GM19452 (cell line): ENCODE measurements at regions not wholly inside any gene's neighbourhood (a gene's known extent, or its start where the extent isn't known, plus 50 kb on each side); places are given as distances from the start of the nearest gene placed in this dataset.
"Not testable (repeated sequence)": the region's sequence is repeated elsewhere in the genome, so short reads cannot be mapped to it uniquely, and the experiment has no call there.

ENCODE experiments used
- ATAC-seq: cut with Tn5 transposase; IDR thresholded peaks from one replicate; pipeline ENCODE4 v1.9.1; 2021; ENCODE audit not compliant: unreplicated experiment

DNA sequence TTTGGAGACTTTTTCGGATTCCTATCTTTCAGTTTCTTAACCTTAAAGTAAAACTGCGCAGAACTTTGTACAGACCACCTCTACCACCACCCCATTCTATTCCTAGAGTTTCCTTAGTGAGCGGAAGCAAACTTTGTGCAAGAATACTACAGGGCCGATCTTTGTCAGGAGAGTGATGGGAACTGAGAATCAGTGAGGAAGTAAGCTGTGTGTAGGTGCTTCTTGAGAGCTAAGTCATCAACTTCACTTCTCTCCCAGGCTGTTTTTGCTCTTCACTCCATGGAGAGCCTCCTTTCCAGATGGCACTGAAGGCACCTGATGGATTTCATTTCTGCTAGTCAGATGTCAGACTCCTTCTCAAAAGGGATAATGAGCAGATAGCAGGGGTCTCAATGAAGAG, 127.3 kb downstream of the SPATA31D1 start:
- no peak for ATAC-seq

DNA sequence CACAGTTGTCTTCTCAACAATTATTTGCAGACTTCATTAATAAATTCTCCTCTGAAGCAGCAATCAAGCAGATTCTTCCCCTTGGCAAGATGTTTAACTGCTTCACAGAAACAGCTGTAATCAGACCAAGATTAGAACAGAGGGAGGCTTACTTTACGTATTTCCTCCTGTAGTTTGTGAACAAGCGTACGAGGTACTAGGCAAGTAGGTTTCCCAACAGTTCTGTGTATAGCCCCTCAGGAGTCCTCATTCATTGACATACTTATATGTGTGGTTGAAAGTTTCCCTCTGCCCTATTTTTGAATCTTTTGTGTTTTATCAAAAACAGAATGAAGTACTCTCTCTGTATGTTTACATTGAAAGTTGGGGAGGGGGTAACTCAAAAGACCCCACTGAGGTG, 128.0 kb downstream of the SPATA31D1 start:
- ATAC-seq = no peak

DNA sequence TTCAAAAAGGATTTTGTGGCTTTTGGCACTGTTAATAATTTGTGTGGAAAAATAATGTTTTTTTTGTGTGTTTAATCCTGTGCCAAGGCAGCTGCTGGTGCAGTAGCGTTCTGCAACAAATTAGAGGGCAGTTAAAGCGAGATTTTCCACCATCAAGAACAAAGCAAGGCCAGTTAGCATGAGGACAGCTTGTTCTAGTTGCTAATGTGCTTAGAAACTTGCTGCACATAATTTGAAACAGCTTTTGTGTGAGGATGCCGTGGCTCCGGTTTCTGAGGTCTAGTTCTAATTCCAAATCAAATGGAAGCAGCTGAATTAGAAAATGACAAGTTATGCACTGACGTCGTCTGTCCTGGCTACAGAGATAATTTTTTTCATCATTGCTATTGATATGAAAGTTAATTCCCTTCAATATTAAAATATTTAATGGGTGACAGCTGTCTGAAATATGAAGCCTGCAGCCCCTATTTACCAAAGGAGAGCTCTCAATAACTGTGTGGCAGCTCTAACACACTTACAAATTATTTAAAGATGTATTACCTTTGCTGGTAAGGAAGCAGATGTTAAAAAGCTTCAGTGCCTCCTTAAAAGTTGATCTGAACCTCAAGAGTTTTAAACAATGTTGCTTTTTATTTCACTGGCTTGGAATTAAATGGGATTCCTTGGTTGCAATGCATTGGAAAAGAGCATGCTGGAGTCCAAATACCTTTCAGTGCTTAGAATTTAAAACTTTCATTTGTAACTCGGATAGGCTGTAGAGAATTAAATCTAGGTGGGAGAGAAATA, 128.6 kb downstream of the SPATA31D1 start:
- ATAC-seq = no peak

DNA sequence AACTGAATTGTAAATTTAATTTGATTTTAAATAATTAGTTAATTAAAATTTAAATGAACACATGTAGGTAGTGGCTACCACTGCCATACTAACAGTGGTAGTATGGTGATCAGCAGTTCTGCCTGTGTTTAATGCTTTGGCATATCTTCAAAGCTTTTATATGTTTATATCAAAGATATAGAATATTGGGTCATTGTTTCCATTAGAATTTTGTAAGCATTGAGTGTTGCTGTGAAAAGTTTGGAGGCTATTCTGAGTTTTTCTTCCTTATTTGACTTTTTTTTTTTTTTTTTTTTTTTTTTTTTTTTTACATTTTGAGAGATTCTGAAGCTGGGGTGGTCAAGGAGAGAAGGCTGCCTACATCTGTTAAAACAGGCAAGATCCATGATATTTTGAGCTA, 134.2 kb downstream of the SPATA31D1 start:
- ATAC-seq = no peak

DNA sequence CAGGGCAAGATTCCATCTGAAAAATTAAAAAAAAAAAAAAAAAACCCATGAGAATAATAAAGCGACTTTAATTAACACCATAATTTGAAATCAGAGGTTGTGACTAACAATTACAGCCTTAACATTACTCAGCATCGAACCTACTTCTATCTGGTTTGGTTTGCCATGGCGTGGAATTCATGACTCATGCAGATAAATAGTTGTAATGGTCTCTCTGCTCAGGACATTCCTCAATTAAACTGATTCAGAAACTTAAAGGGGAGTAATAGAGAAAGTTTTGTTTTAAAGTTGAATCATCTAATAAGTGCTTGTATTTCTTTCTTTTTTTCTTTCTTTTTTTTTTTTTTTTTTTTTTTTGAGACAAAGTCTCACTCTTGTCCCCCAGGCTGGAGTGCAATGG, 135.5 kb downstream of the SPATA31D1 start:
- no peak for ATAC-seq

DNA sequence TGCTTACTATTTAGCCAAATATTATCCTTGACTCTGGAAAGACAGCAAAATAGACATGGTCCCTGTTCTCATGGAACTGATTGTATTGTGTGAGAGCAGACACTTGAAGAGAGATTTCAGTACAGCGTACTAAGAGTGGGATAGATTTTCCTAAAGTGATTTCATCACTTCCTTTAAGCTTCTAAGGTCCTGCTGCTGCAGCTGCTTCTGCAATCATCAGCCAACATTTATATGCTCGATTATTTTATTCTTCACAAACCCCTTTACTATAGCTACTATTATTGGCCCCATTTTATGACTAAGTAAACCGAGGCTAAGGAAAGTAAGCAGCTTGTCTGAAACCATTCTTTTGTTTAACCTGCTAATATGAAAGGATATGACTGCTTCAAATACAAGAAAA, 137.7 kb downstream of the SPATA31D1 start:
- ATAC-seq = no peak

DNA sequence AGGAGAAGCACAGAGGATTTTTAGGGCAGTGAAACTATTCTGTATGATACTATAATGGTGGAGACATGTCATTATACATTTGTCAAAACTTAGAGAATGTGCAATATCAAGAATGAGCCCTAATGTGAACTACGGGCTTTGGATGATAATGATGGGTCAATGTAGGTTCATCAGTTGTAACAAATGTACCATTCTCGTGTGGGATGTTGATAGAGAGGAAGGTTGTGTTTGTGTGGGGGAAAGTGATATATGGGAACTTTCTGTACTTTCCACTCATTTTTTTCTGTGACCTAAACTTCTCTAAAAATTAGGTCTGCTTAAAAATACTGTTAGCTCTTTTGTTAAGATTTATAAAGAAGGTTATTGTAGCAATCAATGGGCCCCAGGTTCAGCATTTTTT, 138.9 kb downstream of the SPATA31D1 start:
- ATAC-seq = no peak

DNA sequence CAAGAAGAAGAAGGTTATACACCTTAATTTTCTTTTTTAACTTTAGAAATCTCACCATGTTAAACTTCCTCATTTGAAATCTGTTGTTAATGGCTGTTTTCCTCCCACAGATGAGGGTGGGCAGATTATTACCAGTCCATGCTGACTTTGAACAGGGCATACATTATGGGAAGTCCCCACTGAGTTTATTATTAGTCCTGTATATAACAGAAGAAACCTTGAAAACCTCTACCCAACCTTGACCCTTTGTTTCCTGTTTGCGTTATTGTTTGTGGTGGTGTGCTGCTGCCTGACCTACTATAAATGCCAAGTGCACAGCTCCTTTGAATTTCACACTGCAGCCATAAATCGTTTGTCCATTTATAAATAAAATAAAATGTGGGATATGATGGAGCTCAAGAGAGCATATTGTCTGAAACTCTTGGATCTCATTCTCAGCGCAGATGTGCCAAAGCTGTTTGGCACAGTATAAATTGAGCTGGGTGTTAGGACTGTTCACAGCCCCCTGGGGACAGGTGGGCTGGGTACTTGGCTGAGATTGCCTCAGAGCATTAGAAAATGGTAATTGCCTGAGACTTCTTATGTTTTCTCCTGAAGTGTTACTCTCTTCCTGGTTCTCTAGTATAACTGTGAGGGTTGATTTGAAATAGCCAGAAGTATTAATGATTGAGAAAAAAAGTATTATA, 139.6 kb downstream of the SPATA31D1 start:
- peak; percentile 83 for ATAC-seq

DNA sequence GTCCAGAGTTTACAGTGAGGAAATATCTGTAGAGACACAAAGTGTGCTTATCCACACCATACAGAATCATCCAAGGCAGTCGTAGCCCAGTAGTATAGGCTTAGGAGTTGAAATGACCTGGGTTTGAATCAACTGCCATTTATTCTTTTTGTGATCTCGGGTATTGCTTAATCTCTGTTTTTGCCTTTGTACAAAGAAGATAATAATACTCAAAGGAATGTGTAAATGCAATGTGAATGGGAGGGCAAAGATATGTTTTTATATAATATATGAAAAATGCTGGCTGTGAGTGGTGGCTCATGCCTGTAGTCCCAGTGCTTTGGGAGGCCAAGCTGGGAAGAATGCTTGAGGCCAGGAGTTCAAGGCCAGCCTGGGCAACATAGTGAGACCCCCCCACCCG, 141.1 kb downstream of the SPATA31D1 start:
- ATAC-seq = no peak

DNA sequence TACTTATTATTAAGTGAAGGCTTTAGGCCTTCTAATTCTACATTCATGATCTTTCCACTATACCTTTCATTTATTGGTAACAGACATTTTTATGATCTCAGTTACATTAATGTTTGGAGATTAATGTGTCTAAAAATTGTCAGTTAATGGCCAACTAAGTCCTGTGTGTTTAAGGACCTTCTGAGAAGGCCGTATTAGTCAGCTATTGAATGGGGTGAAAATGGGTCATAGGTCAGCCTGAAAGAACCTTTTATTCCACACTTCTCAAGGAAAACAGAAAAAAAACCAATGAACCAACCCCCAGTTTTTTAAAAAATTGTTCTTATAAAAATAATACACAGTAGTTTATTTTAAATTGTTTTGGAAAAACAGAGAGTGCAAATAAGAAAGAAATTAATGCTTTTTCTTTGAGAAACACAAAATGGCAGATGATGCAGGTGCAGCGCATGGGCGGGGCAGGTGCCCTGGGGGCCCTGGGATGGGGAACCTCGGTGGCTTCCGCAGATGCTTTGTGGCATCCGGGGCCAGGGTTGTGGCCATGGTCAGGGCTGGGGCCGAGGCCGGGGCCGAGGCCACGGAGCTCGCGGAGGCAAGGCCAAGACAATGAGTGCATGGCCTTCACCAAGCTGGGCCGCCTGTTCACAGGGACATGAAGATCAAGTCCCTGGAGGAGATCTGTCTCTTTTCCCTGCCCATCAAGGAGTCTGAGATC, 141.9 kb downstream of the SPATA31D1 start:
- ATAC-seq = no peak

DNA sequence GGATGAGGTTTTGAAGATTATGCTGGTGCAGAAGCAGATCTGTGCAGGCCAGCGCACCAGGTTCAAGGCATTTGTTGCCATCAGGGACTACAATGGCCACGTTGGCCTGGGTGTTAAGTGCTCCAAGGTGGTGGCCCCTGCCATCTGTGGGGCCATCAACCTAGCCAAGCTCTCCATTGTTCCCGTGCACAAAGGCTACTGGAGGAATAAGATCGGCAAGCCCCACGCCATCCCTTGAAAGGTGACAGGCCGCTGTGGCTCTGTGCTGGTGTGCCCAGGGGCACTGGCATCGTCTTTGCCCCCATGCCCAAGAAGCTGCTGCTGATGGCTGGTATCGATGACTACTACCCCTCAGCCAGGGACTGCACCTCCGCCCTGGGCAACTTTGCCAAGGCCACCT, 142.5 kb downstream of the SPATA31D1 start:
- ATAC-seq = no peak

DNA sequence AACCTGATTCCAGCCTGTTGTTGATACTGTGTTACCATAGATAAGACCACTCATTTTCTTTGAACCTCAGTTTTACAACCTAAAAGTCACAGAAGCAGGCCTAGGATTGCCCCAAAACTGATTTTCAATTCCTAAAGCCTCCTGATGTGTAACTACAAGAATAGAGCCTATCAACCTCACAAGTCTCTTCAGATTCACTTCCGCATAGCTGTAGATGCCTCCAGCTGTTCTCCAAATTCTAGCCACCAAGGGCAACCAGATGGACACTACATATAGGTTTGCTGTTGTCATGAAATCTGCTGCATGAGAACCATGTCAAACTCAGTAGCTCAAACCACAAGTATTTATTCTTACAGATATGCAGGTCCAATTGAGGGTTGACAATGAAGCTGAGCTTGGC, 143.5 kb downstream of the SPATA31D1 start:
- no peak for ATAC-seq

DNA sequence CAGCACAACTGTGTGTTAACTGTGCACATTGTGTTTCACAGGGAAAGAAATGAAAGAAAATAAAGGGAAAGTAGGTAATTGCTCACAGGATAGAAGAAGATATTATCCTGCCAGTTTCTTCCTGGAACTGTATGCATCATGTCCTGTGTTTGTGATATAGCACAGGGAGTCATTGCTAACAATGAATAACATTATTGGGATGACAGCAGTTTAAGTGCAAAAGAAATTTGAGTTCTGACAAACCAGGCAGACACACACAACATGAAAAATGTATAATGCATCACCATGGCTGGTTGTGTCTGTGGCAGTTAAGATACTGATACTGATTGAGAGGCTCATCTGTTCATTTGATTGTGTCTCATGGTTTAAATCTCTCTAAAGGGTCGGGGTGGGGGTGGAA, 145.4 kb downstream of the SPATA31D1 start:
- ATAC-seq = no peak

DNA sequence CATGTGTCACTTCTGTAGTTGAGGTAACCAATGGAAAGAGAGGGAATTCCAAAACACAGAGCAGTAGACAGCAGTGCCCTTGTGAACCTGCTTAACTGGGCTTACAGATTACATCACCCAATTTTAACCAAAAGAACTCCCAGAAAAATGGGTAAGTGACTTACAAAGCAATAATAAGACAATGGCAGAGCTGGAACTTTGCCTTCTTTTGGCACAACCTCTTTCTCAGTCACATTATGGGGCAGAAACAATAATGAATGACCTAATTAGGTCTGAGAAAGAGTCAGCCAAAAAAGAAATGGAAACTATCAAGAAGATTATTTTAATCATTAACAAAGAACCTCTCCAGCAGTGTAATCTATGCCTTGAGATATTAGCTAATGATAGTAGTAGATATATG, 146.5 kb downstream of the SPATA31D1 start:
- no peak for ATAC-seq

DNA sequence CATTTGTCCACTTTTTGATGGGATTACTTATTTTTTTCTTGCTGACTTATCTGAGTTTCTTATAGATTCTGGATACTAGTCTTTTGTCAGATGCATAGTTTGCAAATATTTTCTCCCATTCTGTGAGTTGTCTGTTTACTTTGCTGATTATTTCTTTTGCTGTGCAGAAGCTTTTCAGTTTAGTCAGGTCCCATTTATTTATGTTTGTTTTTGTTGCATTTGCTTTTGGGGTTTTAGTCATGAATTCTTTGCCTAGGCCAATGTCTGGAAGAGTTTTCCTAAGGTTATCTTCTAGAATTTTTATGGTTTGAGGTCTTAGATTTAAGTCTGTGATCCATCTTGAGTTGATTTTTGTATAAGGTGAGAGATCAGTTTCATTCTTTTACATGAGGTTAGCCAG, 149.5 kb downstream of the SPATA31D1 start:
- not testable (repeated sequence) for ATAC-seq

DNA sequence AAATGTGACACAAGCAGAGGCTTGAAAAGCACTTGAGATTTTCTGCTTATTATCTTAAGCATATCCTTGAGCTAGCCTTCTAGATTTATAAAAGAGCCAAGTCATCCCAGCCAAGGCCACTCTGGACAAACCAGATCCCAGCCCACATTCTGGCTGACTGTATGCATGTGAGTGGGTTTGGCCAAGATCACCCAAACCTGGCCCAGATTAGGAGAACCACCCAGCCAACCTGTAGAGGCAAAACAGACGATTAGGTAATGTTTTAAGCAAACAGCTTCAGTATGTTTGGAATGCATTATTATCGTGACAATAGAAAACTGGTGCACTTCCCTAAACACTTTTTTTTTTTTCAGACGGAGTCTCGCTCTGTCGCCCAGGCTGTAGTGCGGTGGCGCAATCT, 151.9 kb downstream of the SPATA31D1 start:
- no peak for ATAC-seq

DNA sequence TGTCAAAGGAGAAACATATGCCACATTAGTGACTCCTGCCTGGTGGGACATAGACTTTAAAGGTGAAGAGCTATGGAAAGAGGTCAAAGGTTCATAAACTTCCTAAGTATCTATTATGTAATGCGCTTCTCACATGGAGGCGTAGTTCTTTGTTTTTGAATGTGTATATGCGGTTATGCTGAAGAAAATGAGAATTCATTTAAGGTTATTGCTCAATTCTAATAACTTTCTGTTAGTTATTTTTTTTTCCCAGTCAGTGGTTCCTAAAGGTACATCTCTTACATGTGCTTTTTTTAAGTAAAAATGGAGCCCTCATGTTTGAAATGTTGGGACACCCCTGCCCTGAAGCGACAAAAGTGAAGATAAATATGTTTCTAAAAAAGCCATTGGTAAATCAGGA, 156.2 kb downstream of the SPATA31D1 start:
- no peak for ATAC-seq

DNA sequence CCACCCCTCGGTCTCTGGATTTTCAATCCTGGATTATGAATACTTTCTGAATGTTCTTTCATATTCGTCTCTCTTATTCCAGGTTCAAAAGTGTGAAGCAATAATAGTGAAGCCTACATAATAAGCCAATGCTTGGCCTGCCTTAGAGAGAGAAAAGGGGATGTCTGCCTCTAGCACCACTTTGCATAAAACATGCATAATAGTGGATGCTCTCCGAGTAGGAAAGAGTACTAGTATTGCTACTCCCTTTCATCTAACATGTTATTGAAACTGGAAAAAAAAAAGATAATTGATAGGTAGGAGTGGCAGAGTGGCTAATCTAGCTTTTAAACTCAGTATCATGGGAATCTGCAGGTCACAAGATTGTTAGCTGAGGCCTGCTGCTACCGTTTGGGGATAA, 158.1 kb downstream of the SPATA31D1 start:
- no peak for ATAC-seq

DNA sequence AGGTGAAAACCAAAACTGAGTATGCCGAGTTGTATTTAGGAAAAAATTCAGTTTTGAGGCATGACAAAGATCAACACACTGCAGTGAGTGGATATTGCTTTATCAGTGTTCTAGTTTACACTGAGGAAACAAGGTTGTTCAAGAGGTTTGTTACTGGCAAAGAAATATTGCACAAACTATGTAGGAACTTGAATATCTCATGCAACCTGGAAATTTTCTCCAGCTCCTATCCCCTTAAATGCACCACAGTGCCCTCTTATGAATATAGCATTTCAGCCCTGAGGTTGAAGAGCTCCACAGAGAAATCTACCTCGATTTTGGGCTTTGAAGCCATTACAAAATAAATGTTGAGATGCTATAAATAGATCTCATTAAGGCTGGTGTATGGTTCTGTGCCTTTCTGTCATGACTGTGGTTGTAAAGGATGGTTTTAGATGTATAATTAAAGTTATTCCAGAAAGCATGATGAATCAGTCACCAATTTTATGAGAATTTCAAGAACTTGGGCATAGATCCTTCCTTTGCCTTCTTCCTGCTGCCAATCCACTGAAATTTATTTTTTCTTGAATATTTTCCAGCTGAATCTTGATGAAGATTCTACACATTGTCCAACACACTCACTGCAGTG, 159.3 kb downstream of the SPATA31D1 start:
- no peak for ATAC-seq

DNA sequence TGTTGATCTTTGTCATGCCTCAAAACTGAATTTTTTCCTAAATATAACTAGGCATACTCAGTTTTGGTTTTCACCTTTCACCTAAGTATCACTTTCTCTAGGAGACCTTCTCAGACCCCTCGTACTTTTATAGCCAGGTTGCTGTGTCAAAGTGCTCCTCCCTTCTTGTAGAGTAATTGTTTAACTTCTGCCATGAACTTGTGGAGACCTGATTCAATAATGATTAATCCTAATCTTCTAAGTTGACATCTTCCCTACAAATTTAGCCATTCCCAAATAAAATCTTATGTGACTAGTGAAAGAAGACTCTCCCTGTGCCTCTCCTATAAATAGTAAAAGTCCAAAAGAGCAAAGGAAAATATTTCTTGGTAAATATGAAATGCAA, 159.8 kb downstream of the SPATA31D1 start:
- ATAC-seq = no peak

DNA sequence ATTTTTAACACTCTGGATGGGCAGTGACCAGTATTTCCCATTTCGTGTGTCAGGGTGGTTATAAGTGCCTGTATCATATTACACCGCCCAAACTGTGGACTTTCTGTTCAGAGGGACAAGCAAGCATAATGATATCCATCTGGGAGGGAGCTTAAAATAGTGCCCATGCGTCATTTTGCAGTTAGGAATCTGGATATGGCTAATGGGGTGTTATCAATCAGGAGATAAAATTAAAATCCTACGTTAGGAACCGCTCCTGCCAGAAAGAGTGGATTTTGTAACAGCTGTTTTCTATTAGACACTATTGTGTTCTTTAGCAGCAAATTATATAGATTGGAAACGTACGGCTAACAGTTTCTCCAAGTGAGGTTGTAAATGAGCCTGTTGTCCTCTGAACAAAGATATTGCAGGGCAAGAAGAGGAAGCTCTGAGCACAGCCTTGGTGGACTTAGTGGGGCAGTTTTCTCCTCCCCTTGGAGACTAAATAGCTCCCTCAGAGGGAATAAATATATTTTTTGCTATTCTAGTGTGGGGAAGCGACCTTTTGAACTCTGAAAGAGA, 160.4 kb downstream of the SPATA31D1 start:
- ATAC-seq = no peak
